BLaER1 (cell line): ENCODE measurements at regions not wholly inside any gene's neighbourhood (a gene's known extent, or its start where the extent isn't known, plus 50 kb on each side); places are given as distances from the start of the nearest gene placed in this dataset.

ENCODE experiments used
- H3K27ac ChIP-seq: shearing (Covaris generic); formaldehyde crosslinking; 2 replicates; pipeline ENCODE4 v1.8.1; 2022
- H3K27me3 ChIP-seq: shearing (Covaris generic); formaldehyde crosslinking; 2 replicates; pipeline ENCODE4 v1.8.1; 2022
- H3K36me3 ChIP-seq: shearing (Covaris generic); formaldehyde crosslinking; 2 replicates; pipeline ENCODE4 v1.8.1; 2022
- H3K4me1 ChIP-seq: shearing (Covaris generic); formaldehyde crosslinking; 2 replicates; pipeline ENCODE4 v1.8.1; 2022
- H3K4me2 ChIP-seq: shearing (Covaris generic); formaldehyde crosslinking; 2 replicates; pipeline ENCODE4 v1.8.1; 2022
- H3K4me3 ChIP-seq: shearing (Covaris generic); formaldehyde crosslinking; 2 replicates; pipeline ENCODE4 v1.8.1; 2022
- H3K9ac ChIP-seq: shearing (Covaris generic); formaldehyde crosslinking; 2 replicates; pipeline ENCODE4 v1.8.1; 2022
- H3K9me3 ChIP-seq: shearing (Covaris generic); formaldehyde crosslinking; 2 replicates; pipeline ENCODE4 v1.8.1; 2022
- H4K20me1 ChIP-seq: shearing (Covaris generic); formaldehyde crosslinking; 2 replicates; pipeline ENCODE4 v1.8.1; 2022
- Cebpa-rat ChIP-seq: shearing (Covaris generic); IDR thresholded peaks from 2 replicates; pipeline ENCODE4 v1.8.1; 2022

GRCh38 chr3:11696054-11696453, 52.3 kb upstream of the VGLL4 start:
- Histone ChIP-seq H3K27ac (no peak overlapping the region), H3K4me2 (no peak overlapping the region), H3K9ac (no peak overlapping the region), H3K9me3 (no peaks in the 10 kb centered on the region), H3K4me1 (no peaks in the 10 kb centered on the region), H3K27me3 (no peaks in the 10 kb centered on the region), H4K20me1 (no peaks in the 10 kb centered on the region), H3K36me3 (no peaks in the 10 kb centered on the region), H3K4me3 (no peak overlapping the region)
- no peak for TF ChIP-seq Cebpa-rat
